Lung (tissue), 11 donors: ENCODE measurements at regions not wholly inside any gene's neighbourhood (a gene's known extent, or its start where the extent isn't known, plus 50 kb on each side); places are given as distances from the start of the nearest gene placed in this dataset.

Experiments used
- ATAC-seq: fragments of 200-7000 bp; cut with Tn5 transposase; one replicate; pipeline ENCODE4 v1.9.1; 2020; ENCODE audit warnings: moderate number of reproducible peaks; ENCODE audit not compliant: insufficient read depth, low FRiP score
- DNase-seq, 3 donors: peaks; one replicate each; pipeline ENCODE4 v3.0.0-alpha.2; 2013 to 2017
- H3K27ac ChIP-seq, 2 donors: one replicate each; pipeline ENCODE4 v1.5.1; 2013; ENCODE audit warnings: mild to moderate bottlenecking in 2 of 2, moderate library complexity in 2 of 2, control low read depth in 1 of 2, inconsistent platforms in 1 of 2, low read depth in 1 of 2, low read length in 1 of 2
- H3K27me3 ChIP-seq, 3 donors: one replicate each; pipeline ENCODE4 v1.5.1; 2013; ENCODE audit warnings: low read length in 2 of 3; ENCODE audit not compliant: control insufficient read depth in 3 of 3, insufficient read depth in 3 of 3
- H3K36me3 ChIP-seq, 4 donors: one replicate each; pipeline ENCODE4 v1.5.1; 2013; ENCODE audit warnings: low read length in 4 of 4, mild to moderate bottlenecking in 1 of 4, moderate library complexity in 1 of 4; ENCODE audit not compliant: control insufficient read depth in 4 of 4, insufficient read depth in 4 of 4
- H3K4me1 ChIP-seq, 5 donors: one replicate each; pipeline ENCODE4 v1.5.1; 2013; ENCODE audit warnings: low read length in 5 of 5, mild to moderate bottlenecking in 2 of 5, moderate library complexity in 1 of 5; ENCODE audit not compliant: control insufficient read depth in 5 of 5, insufficient read depth in 5 of 5
- H3K4me3 ChIP-seq: one replicate; pipeline ENCODE4 v1.5.1; 2013; ENCODE audit warnings: mild to moderate bottlenecking, control low read depth, moderate library complexity
- H3K9ac ChIP-seq, 2 donors: one replicate each; pipeline ENCODE4 v1.5.1; 2013; ENCODE audit warnings: low read length in 2 of 2, control low read depth in 1 of 2; ENCODE audit not compliant: insufficient read depth in 1 of 2
- H3K9me3 ChIP-seq, 4 donors: one replicate each; pipeline ENCODE4 v1.5.1; 2013; ENCODE audit warnings: low read length in 3 of 4, mild to moderate bottlenecking in 1 of 4, moderate library complexity in 1 of 4; ENCODE audit not compliant: control insufficient read depth in 4 of 4, insufficient read depth in 3 of 4
- CTCF ChIP-seq: IDR thresholded peaks from 2 replicates; pipeline ENCODE4 v1.5.1; 2012; ENCODE audit warnings: mild to moderate bottlenecking; ENCODE audit errors: control extremely low read depth, extremely low read depth
- WGBS, 2 donors: extraction: QIAGEN DNeasy Blood & Tissue Kit; methylation state at CpG; one replicate each; pipeline ENCODE4 v1.1.7; 2013; 5-methylcytosine and 5-hydroxymethylcytosine counted together
- donor health status: control.
- donor health status: control.
- donor health status: Bipolar disorder and iron deficiency.
- donor health status: healthy.
- donor health status: DM: yes; HTN: yes; CAD: no.

GRCh38 chr10:30782537-30783461 lies 153.2 kb upstream of the LYZL2 start:
- no peak overlapping the region for H3K9ac ChIP-seq
- no peak for TF ChIP-seq CTCF
- DNase-seq (no peak), ATAC-seq (no peak)
- no peaks in the 10 kb centered on the region for H3K36me3 ChIP-seq
- no peak overlapping the region for H3K4me3 ChIP-seq
- H3K27ac ChIP-seq: peak overlapping the region in 1 of 2 donors; percentile 10
- H3K9me3 ChIP-seq: no peaks in the 10 kb centered on the region
- H3K27me3 ChIP-seq: no peaks in the 10 kb centered on the region
- 45 to 56% methylated on average over 15 of the region's 15 CpGs for WGBS, 2 donors
- H3K4me1 ChIP-seq: peaks cover 0 to 6% (median 0%) of the 10 kb centered on the region in 5 donors

GRCh38 chr10:30782157-30782536 lies 152.6 kb upstream of the LYZL2 start:
- H3K4me3 ChIP-seq: no peak overlapping the region
- WGBS, 2 donors: 69 to 79% methylated on average over 7 of the region's 7 CpGs
- no peak for ATAC-seq
- no peak for DNase-seq
- H3K9ac ChIP-seq: no peak overlapping the region
- H3K27me3 ChIP-seq: no peaks in the 10 kb centered on the region
- TF ChIP-seq CTCF: no peak
- no peaks in the 10 kb centered on the region for H3K9me3 ChIP-seq
- no peaks in the 10 kb centered on the region for H3K36me3 ChIP-seq
- peaks cover 0 to 6% (median 0%) of the 10 kb centered on the region in 5 donors for H3K4me1 ChIP-seq
- no peak overlapping the region for H3K27ac ChIP-seq

GRCh38 chr10:30781670-30782121 lies 152.1 kb upstream of the LYZL2 start:
- Histone ChIP-seq H3K27me3 (no peaks in the 10 kb centered on the region), H3K9me3 (no peaks in the 10 kb centered on the region), H3K9ac (no peak overlapping the region), H3K4me1 (peaks cover 0 to 6% (median 0%) of the 10 kb centered on the region in 5 donors), H3K36me3 (no peaks in the 10 kb centered on the region), H3K4me3 (no peak overlapping the region), H3K27ac (peak overlapping the region in 1 of 2 donors; percentile 3)
- TF ChIP-seq CTCF: no peak
- 93 to 95% methylated on average over 12 of the region's 12 CpGs for WGBS, 2 donors
- ATAC-seq (no peak), DNase-seq (no peak)
